ENCODE measurements at regions not wholly inside any gene's neighbourhood (a gene's known extent, or its start where the extent isn't known, plus 50 kb on each side); places are given as distances from the start of the nearest gene placed in this dataset.
"Not testable (repeated sequence)": the region's sequence is repeated elsewhere in the genome, so short reads cannot be mapped to it uniquely, and the experiment has no call there.

- peak; percentile 31 for DNase-seq
These were observed 113.7 kb upstream of the SLC35F3 start for GRCh38 chr1:233790662-233791371.

- no peak for DNase-seq
These were observed 113.1 kb upstream of the SLC35F3 start for GRCh38 chr1:233791372-233791703.

- no peak for DNase-seq
These were observed 112.8 kb upstream of the SLC35F3 start for GRCh38 chr1:233791721-233792120.

- DNase-seq, result no peak
These were observed 109.6 kb upstream of the SLC35F3 start for GRCh38 chr1:233794863-233795262.

GRCh38 chr1:233796146-233796783, 108.2 kb upstream of the SLC35F3 start:
- no peak for DNase-seq

GRCh38 chr1:233802611-233803010, 101.9 kb upstream of the SLC35F3 start:
- no peak for DNase-seq

- no peak for DNase-seq
These were observed 98.7 kb upstream of the SLC35F3 start for GRCh38 chr1:233805786-233806185.

- DNase-seq, result no peak
These were observed 89.1 kb upstream of the SLC35F3 start for GRCh38 chr1:233815357-233815756.

GRCh38 chr1:233815865-233816264, 88.6 kb upstream of the SLC35F3 start:
- no peak for DNase-seq

- DNase-seq, result no peak
These were observed 88.1 kb upstream of the SLC35F3 start for GRCh38 chr1:233816348-233816747.

- no peak for DNase-seq
These were observed 85.4 kb upstream of the SLC35F3 start for GRCh38 chr1:233819042-233819441.

- DNase-seq, result not testable (repeated sequence)
These were observed 80.3 kb upstream of the SLC35F3 start for GRCh38 chr1:233824179-233824578.

GRCh38 chr1:233827937-233828336, 76.5 kb upstream of the SLC35F3 start:
- not testable (repeated sequence) for DNase-seq

GRCh38 chr1:233828480-233828879, 76.0 kb upstream of the SLC35F3 start:
- no peak for DNase-seq

- DNase-seq, result no peak
These were observed 69.9 kb upstream of the SLC35F3 start for GRCh38 chr1:233834609-233835008.

GRCh38 chr1:233838207-233838606, 66.3 kb upstream of the SLC35F3 start:
- not testable (repeated sequence) for DNase-seq

- DNase-seq, result no peak
These were observed 60.8 kb upstream of the SLC35F3 start for GRCh38 chr1:233843525-233844204.

- no peak for DNase-seq
These were observed 60.2 kb upstream of the SLC35F3 start for GRCh38 chr1:233844275-233844674.

GRCh38 chr1:233844692-233845091, 59.8 kb upstream of the SLC35F3 start:
- no peak for DNase-seq
